ENCODE measurements at regions not wholly inside any gene's neighbourhood (a gene's known extent, or its start where the extent isn't known, plus 50 kb on each side); places are given as distances from the start of the nearest gene placed in this dataset.

DNA sequence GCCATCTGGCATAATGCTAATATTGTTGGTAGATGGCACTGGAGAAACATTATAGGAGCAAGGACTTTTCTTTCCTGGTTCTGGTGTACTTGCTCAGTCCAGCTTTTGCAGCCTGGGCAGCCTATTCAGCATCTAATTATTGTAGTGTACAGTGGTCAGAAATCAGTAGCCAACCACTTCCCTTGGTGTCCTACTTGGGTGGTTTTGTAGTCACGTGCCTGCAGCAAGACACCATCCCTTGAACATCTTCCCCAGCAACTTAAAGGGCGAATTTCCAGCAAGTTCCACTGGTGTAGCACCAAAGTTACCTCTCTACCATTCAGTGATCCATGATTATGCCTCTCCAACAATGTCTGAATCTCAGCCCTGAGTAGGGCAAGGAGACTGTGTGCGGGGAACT, 557.6 kb downstream of the SATB2 start (continued):
- TF ChIP-seq ZFP91 (CRISPR knock-in tag; IDR thresholded peaks at IDR 0.05) (no peak), ZNF778 (CRISPR knock-in tag; IDR thresholded peaks at IDR 0.05) (no peak), PCBP2 (IDR thresholded peaks at IDR 0.05; ENCODE audit: low read depth, low read length, poor library complexity, severe bottlenecking) (no peak), HMG20A (CRISPR knock-in tag; conservative IDR thresholded peaks at IDR 0.05) (no peak), GTF2E2 (tag; IDR thresholded peaks at IDR 0.05) (no peak), ZBED1 (IDR thresholded peaks at IDR 0.05) (no peak)

DNA sequence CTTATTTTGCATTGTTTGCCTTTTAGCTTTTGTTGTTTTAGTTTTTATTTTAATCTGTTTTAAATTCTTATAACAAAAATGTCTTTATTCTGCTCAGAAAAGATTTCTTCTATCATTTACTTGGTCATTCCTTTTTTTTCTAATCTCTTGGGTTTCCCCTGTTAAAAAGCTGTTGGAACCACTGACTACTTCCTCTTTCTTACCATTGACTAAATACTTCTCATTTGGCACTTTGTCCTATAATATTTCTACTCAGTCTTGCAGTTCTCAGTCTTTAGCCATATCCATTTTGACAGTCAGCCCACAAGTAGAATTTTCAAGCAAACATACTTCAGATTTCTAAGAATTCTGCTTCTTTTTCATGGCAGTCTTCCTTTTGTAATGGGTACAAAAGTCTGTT, 567.2 kb downstream of the SATB2 start:
- in situ Hi-C loops (cut with MboI): no loop called here
- no peaks in the 10 kb centered on the region for H3K4me1 ChIP-seq (replicated peaks in 1 of 2; ENCODE audit: control insufficient read depth in 2 of 2, insufficient read depth in 2 of 2, low read length in 2 of 2)
- H3K27ac ChIP-seq (ENCODE audit: extremely low read depth, low read depth, low read length): no peak overlapping the region
- H3K36me3 ChIP-seq (ENCODE audit: control insufficient read depth, insufficient read depth, low read length): no peaks in the 10 kb centered on the region
- H3K4me2 ChIP-seq (ENCODE audit: insufficient read depth, low read length): no peak overlapping the region
- H3K79me2 ChIP-seq (ENCODE audit: control insufficient read depth, insufficient read depth, low read length): no peaks in the 10 kb centered on the region
- H3K9me3 ChIP-seq (replicated peaks; ENCODE audit: control insufficient read depth, insufficient read depth, low read depth, low read length): no peaks in the 10 kb centered on the region
- no peaks in the 10 kb centered on the region for H4K20me1 ChIP-seq (replicated peaks; ENCODE audit: control insufficient read depth, insufficient read depth, low read length)
- ATAC-seq (no peak), DNase-seq (ENCODE audit: extremely low read depth in 1 of 4, low spot score in 3 of 4) (no peak), FAIRE-seq (no peak)
- no peak overlapping the region for H3K9ac ChIP-seq (ENCODE audit: insufficient read depth in 1 of 2, low read depth in 2 of 2, low read length in 2 of 2)
- ChIA-PET POLR2A (interaction anchor here (0.6 kb wide), 1 partner anchor 359 kb away, joined by 3 read pairs; no protein-coding TSS in a partner anchor), CTCF (ENCODE audit: low intra/inter-chr PET ratio) (no interaction called here)
- no peak overlapping the region for H2AFZ ChIP-seq (ENCODE audit: low read depth, low read length)
- no peaks in the 10 kb centered on the region for H3K9me1 ChIP-seq (ENCODE audit: control insufficient read depth, insufficient read depth, low read length)
- no peak for TF ChIP-seq PCBP2 (IDR thresholded peaks at IDR 0.05; ENCODE audit: low read depth, low read length, poor library complexity, severe bottlenecking)
- no peak for TF ChIP-seq ATF2 (CRISPR knock-in tag; IDR thresholded peaks at IDR 0.05)
- no peak for TF ChIP-seq CREBBP (IDR thresholded peaks at IDR 0.05; ENCODE audit: low read depth, low read length)
- no peak for TF ChIP-seq COPS2 (conservative IDR thresholded peaks at IDR 0.05)
- TF ChIP-seq CHD1 (IDR thresholded peaks at IDR 0.05; ENCODE audit: low read length): no peak
- TF ChIP-seq MTA3 (IDR thresholded peaks at IDR 0.05; ENCODE audit: borderline replicate concordance): no peak
- no peak for TF ChIP-seq ZNF444 (CRISPR knock-in tag; IDR thresholded peaks at IDR 0.05)
- BruUV-seq (replicated peaks): no TSS peak
- H3K27me3 ChIP-seq (ENCODE audit: control insufficient read depth in 2 of 2, insufficient read depth in 2 of 2, low read length in 2 of 2): no peaks in the 10 kb centered on the region
- H3K4me3 ChIP-seq: no peak overlapping the region
- intact Hi-C loops (cut with micrococcal nuclease): no loop called here
